OCI-LY3 (cell line): ENCODE measurements at regions not wholly inside any gene's neighbourhood (a gene's known extent, or its start where the extent isn't known, plus 50 kb on each side); places are given as distances from the start of the nearest gene placed in this dataset.
"Not testable (repeated sequence)": the region's sequence is repeated elsewhere in the genome, so short reads cannot be mapped to it uniquely, and the experiment has no call there.

Experiments used
- H2AFZ ChIP-seq: fragments of 200-600, 300-600 bp; shearing (Covaris generic); 2 replicates; pipeline ENCODE4 v1.6.0; 2014; ENCODE audit warnings: antibody characterized with exemption, low read depth, low read length
- H3K27ac ChIP-seq: fragments of 200-600, 300-600 bp; sonication (generic); 2 replicates; pipeline ENCODE4 v1.5.1; 2014; ENCODE audit warnings: mild to moderate bottlenecking, low read length, moderate library complexity, mixed read lengths
- H3K27me3 ChIP-seq: fragments of 200-600, 300-600 bp; sonication (generic); 2 replicates; pipeline ENCODE4 v1.6.1; 2014; ENCODE audit warnings: low read depth, low read length, mixed read lengths
- H3K36me3 ChIP-seq: fragments of 200-600, 300-600 bp; sonication (generic); replicated peaks from 2 replicates; pipeline ENCODE3; 2014; ENCODE audit warnings: low read depth, low read length, mixed read lengths
- H3K4me1 ChIP-seq: fragments of 300-600, 200-600 bp; sonication (generic); 2 replicates; pipeline ENCODE4 v1.6.1; 2014; ENCODE audit warnings: low read length, mixed read lengths
- H3K4me2 ChIP-seq: fragments of 200-600, 300-600 bp; sonication (generic); 2 replicates; pipeline ENCODE4 v1.6.1; 2014; ENCODE audit warnings: low read length, mixed read lengths
- H3K4me3 ChIP-seq: fragments of 300-600, 200-600 bp; sonication (generic); 2 replicates; pipeline ENCODE4 v1.5.1; 2014; ENCODE audit warnings: antibody characterized with exemption, mild to moderate bottlenecking, low read length, moderate library complexity
- H3K79me2 ChIP-seq: fragments of 300-600, 200-600 bp; shearing (Covaris generic); 2 replicates; pipeline ENCODE4 v1.6.1; 2014; ENCODE audit warnings: mild to moderate bottlenecking, low read length, mixed read lengths
- H3K9ac ChIP-seq: fragments of 300-600, 200-600 bp; shearing (Covaris generic); 2 replicates; pipeline ENCODE4 v1.6.0; 2014; ENCODE audit warnings: mild to moderate bottlenecking, low read length, moderate library complexity
- H3K9me3 ChIP-seq: fragments of 200-600, 300-600 bp; shearing (Covaris generic); 2 replicates; pipeline ENCODE4 v1.6.1; 2014; ENCODE audit warnings: low read length, mixed read lengths; ENCODE audit not compliant: insufficient read depth
- H4K20me1 ChIP-seq: fragments of 200-600, 300-600 bp; sonication (generic); 2 replicates; pipeline ENCODE4 v1.6.1; 2016; ENCODE audit warnings: low read length, mixed read lengths; ENCODE audit not compliant: insufficient read depth
- EZH2phosphoT487 ChIP-seq: fragments of 200-600 bp; shearing (Covaris generic); IDR thresholded peaks from 2 replicates; pipeline ENCODE4 v1.6.1; 2018; ENCODE audit warnings: antibody characterized with exemption, mixed run types, low read depth
- TF ChIP-seq, protein P1 (sequence below): fragments of 200-600, 300-600 bp; sonication (generic); IDR thresholded peaks from 2 replicates; pipeline ENCODE4 v1.5.1; 2014; ENCODE audit warnings: antibody characterized with exemption, low read length, low read depth

- no peaks in the 10 kb centered on the region for H3K36me3 ChIP-seq
- no peak overlapping the region for H3K4me2 ChIP-seq
These were observed 176.8 kb downstream of the RTP5 start for GRCh38 chr2:242046206-242046826.

DNA sequence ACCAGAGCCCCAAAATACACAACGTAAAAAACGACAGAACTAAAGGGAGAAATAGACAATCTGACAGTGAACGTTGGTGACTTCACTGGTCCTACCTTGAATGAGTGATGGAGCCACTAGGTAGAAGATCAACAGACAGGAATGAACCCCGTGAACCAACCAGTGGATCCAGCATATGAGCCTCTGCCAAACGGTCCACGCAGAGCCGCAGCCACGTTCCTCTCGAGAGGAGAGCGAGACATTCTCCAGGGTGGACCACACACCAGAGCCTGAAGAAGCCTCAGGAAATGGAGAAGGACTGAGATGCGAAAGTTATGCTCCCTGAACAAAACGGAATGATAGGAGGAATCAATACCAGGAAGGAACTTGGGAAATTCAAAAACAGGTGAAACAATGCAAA is 178.4 kb downstream of the RTP5 start:
- H3K27me3 ChIP-seq, result no peaks in the 10 kb centered on the region; the same call in 1 of the 2 replicates

More at GRCh38 chr2:242046206-242046826, 176.8 kb downstream of the RTP5 start:
- Histone ChIP-seq H3K4me3 (no peak overlapping the region), H3K79me2 (no peaks in the 10 kb centered on the region), H3K4me1 (no peaks in the 10 kb centered on the region), H3K9ac (no peak overlapping the region), H2AFZ (no peak overlapping the region), H3K27me3 (no peaks in the 10 kb centered on the region; the same call in 1 of the 2 replicates), H3K27ac (no peak overlapping the region), H4K20me1 (no peaks in the 10 kb centered on the region), H3K9me3 (no peaks in the 10 kb centered on the region)
- TF ChIP-seq, protein P1, sequence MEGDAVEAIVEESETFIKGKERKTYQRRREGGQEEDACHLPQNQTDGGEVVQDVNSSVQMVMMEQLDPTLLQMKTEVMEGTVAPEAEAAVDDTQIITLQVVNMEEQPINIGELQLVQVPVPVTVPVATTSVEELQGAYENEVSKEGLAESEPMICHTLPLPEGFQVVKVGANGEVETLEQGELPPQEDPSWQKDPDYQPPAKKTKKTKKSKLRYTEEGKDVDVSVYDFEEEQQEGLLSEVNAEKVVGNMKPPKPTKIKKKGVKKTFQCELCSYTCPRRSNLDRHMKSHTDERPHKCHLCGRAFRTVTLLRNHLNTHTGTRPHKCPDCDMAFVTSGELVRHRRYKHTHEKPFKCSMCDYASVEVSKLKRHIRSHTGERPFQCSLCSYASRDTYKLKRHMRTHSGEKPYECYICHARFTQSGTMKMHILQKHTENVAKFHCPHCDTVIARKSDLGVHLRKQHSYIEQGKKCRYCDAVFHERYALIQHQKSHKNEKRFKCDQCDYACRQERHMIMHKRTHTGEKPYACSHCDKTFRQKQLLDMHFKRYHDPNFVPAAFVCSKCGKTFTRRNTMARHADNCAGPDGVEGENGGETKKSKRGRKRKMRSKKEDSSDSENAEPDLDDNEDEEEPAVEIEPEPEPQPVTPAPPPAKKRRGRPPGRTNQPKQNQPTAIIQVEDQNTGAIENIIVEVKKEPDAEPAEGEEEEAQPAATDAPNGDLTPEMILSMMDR, result no peak
- no peak for TF ChIP-seq EZH2phosphoT487

GRCh38 chr2:242048479-242048878 is 178.9 kb downstream of the RTP5 start:
- Histone ChIP-seq H3K4me2 (no peak overlapping the region), H3K9me3 (no peaks in the 10 kb centered on the region), H3K4me3 (no peak overlapping the region), H3K9ac (no peak overlapping the region), H4K20me1 (no peaks in the 10 kb centered on the region), H2AFZ (no peak overlapping the region), H3K27me3 (no peaks in the 10 kb centered on the region; the same call in 1 of the 2 replicates), H3K27ac (no peak overlapping the region), H3K79me2 (no peaks in the 10 kb centered on the region), H3K36me3 (no peaks in the 10 kb centered on the region), H3K4me1 (no peaks in the 10 kb centered on the region)
- TF ChIP-seq, protein P1, result no peak
- no peak for TF ChIP-seq EZH2phosphoT487

More for the DNA sequence above, 178.4 kb downstream of the RTP5 start:
- Histone ChIP-seq H2AFZ (no peak overlapping the region), H3K4me1 (no peaks in the 10 kb centered on the region), H3K36me3 (no peaks in the 10 kb centered on the region), H3K79me2 (no peaks in the 10 kb centered on the region), H3K9me3 (no peaks in the 10 kb centered on the region), H4K20me1 (no peaks in the 10 kb centered on the region), H3K9ac (no peak overlapping the region), H3K4me3 (no peak overlapping the region), H3K27ac (no peak overlapping the region), H3K4me2 (no peak overlapping the region)
- TF ChIP-seq, protein P1, result no peak
- no peak for TF ChIP-seq EZH2phosphoT487

GRCh38 chr2:242049492-242049891 is 180.0 kb downstream of the RTP5 start:
- not testable (repeated sequence) for H3K4me1 ChIP-seq, H3K9me3 ChIP-seq, H3K4me3 ChIP-seq, H3K79me2 ChIP-seq, H3K9ac ChIP-seq, H3K27me3 ChIP-seq, H3K27ac ChIP-seq, H4K20me1 ChIP-seq, H3K4me2 ChIP-seq, H3K36me3 ChIP-seq, H2AFZ ChIP-seq
